GM23338 (cell line): ENCODE measurements at regions not wholly inside any gene's neighbourhood (a gene's known extent, or its start where the extent isn't known, plus 50 kb on each side); places are given as distances from the start of the nearest gene placed in this dataset.
A peak's percentile ranks its signal among the peaks of the same experiment; 100 is the strongest.

Experiments
- ATAC-seq: fragments of 200-7000 bp; cut with Tn5 transposase; 3 replicates; pipeline ENCODE4 v1.9.1; 2020
- DNase-seq: peaks from one replicate; pipeline ENCODE4 v3.0.0-alpha.2; 2015; ENCODE audit warnings: low spot score
- H2AFZ ChIP-seq: fragments of 200-600 bp; sonication (generic); 2 replicates; pipeline ENCODE4 v1.8.0; 2016; ENCODE audit warnings: antibody characterized with exemption, mild to moderate bottlenecking, moderate library complexity
- H3F3A ChIP-seq: fragments of 200-600 bp; sonication (generic); replicated peaks from 2 replicates; pipeline ENCODE4 v1.8.0; 2017; ENCODE audit warnings: antibody characterized with exemption, mixed run types, low read depth
- H3K27ac ChIP-seq: fragments of 200-600 bp; sonication (generic); 2 replicates; pipeline ENCODE4 v1.6.1; 2016; ENCODE audit warnings: low read depth
- H3K27me3 ChIP-seq: fragments of 200-600 bp; sonication (generic); 2 replicates; pipeline ENCODE4 v1.8.0; 2016; ENCODE audit warnings: mild to moderate bottlenecking, mixed run types, moderate library complexity; ENCODE audit not compliant: insufficient read depth
- H3K36me3 ChIP-seq: fragments of 200-600 bp; sonication (generic); 2 replicates; pipeline ENCODE4 v1.8.0; 2016; ENCODE audit warnings: mild to moderate bottlenecking; ENCODE audit not compliant: insufficient read depth
- H3K4me1 ChIP-seq: fragments of 200-600 bp; sonication (generic); 2 replicates; pipeline ENCODE4 v1.8.0; 2016; ENCODE audit warnings: mild to moderate bottlenecking, moderate library complexity; ENCODE audit not compliant: insufficient read depth
- H3K4me2 ChIP-seq: fragments of 200-600 bp; sonication (generic); 2 replicates; pipeline ENCODE4 v1.7.1; 2017; ENCODE audit warnings: mixed run types
- H3K4me3 ChIP-seq: fragments of 200-600 bp; sonication (generic); 2 replicates; pipeline ENCODE4 v1.6.1; 2016; ENCODE audit warnings: mixed run types
- H3K79me2 ChIP-seq: fragments of 200-600 bp; sonication (generic); replicated peaks from 2 replicates; pipeline ENCODE4 v1.8.0; 2017; ENCODE audit warnings: mild to moderate bottlenecking; ENCODE audit not compliant: insufficient read depth
- H3K9me2 ChIP-seq: fragments of 200-600 bp; sonication (generic); 2 replicates; pipeline ENCODE4 v1.8.0; 2017; ENCODE audit not compliant: insufficient read depth
- H4K20me1 ChIP-seq: fragments of 200-600 bp; sonication (generic); replicated peaks from 2 replicates; pipeline ENCODE4 v1.8.0; 2017; ENCODE audit warnings: mild to moderate bottlenecking; ENCODE audit not compliant: insufficient read depth
- H3K27ac Mint-ChIP-seq: 2 replicates; pipeline ENCODE4 v1.8.0; 2020; ENCODE audit warnings: inconsistent platforms, mild to moderate bottlenecking, moderate library complexity, mixed read lengths
- H3K27me3 Mint-ChIP-seq: 3 replicates; pipeline ENCODE4 v1.8.0; 2022; ENCODE audit warnings: low read depth, mild to moderate bottlenecking, moderate library complexity, mixed read lengths, inconsistent platforms; ENCODE audit not compliant: insufficient read depth, poor library complexity
- H3K36me3 Mint-ChIP-seq: 3 replicates; pipeline ENCODE4 v1.8.0; 2021; ENCODE audit warnings: low read depth, mild to moderate bottlenecking, inconsistent platforms, moderate library complexity, mixed read lengths
- H3K4me1 Mint-ChIP-seq: 3 replicates; pipeline ENCODE4 v1.8.0; 2020; ENCODE audit warnings: mild to moderate bottlenecking, inconsistent platforms, mixed read lengths
- H3K4me3 Mint-ChIP-seq: 3 replicates; pipeline ENCODE4 v1.8.0; 2021; ENCODE audit warnings: moderate library complexity, mild to moderate bottlenecking, inconsistent platforms, mixed read lengths
- H3K9me3 Mint-ChIP-seq: 3 replicates; pipeline ENCODE4 v1.8.0; 2020; ENCODE audit warnings: moderate library complexity, mild to moderate bottlenecking, inconsistent platforms, mixed read lengths
- ETS1 ChIP-seq: IDR thresholded peaks from 2 replicates; pipeline ENCODE4 v1.6.1; 2016; ENCODE audit warnings: antibody characterized with exemption
- JUNB ChIP-seq: IDR thresholded peaks from one replicate; pipeline ENCODE4 v1.6.1; 2016; ENCODE audit warnings: antibody characterized with exemption; ENCODE audit not compliant: unreplicated experiment
- NANOG ChIP-seq: IDR thresholded peaks from 2 replicates; pipeline ENCODE4 v1.6.1; 2016; ENCODE audit warnings: antibody characterized with exemption, borderline replicate concordance
- POLR2AphosphoS5 ChIP-seq: IDR thresholded peaks from 2 replicates; pipeline ENCODE4 v1.6.1; 2016; ENCODE audit warnings: antibody characterized with exemption, low read depth
- ZNF462 ChIP-seq: fragments of 250-450 bp; sonication (Bioruptor Pico); IDR thresholded peaks from 2 replicates; pipeline ENCODE4 v1.5.0; 2020; ENCODE audit warnings: mild to moderate bottlenecking, moderate library complexity
- TF ChIP-seq, protein P1 (sequence below), 2 experiments: fragments of 200-600 bp in 1 of 2; sonication (generic) in 1 of 2; conservative IDR thresholded peaks; 2 replicates each; pipeline versions ENCODE4 v1.5.1 to v1.6.1; 2016 to 2017; ENCODE audit warnings: antibody characterized with exemption in 2 of 2, low read depth in 2 of 2, mild to moderate bottlenecking in 2 of 2, moderate library complexity in 1 of 2
- TF ChIP-seq, protein P2 (sequence below): IDR thresholded peaks from one replicate; pipeline ENCODE4 v1.6.1; 2018; ENCODE audit warnings: antibody characterized with exemption; ENCODE audit not compliant: unreplicated experiment

DNA sequence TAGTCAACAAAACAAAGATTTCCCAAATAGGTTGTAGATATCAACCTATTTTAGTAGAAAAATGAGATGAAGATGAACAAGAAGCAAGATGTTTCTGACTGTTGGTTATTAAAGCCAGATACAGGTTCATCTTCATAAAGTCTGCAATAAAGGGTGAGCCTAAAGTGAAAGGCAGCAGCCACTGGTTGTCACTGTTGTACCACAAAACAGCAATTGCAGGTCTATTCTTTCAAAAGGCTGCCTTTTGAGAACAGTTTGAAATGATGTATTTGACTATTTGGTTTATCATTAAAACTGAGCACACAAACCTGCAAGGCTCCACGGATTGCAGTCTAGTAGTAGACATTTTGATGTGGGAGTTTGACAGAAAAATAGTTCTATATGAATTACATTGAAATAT lies 543.4 kb downstream of the GBE1 start:
- TF ChIP-seq, protein P1, sequence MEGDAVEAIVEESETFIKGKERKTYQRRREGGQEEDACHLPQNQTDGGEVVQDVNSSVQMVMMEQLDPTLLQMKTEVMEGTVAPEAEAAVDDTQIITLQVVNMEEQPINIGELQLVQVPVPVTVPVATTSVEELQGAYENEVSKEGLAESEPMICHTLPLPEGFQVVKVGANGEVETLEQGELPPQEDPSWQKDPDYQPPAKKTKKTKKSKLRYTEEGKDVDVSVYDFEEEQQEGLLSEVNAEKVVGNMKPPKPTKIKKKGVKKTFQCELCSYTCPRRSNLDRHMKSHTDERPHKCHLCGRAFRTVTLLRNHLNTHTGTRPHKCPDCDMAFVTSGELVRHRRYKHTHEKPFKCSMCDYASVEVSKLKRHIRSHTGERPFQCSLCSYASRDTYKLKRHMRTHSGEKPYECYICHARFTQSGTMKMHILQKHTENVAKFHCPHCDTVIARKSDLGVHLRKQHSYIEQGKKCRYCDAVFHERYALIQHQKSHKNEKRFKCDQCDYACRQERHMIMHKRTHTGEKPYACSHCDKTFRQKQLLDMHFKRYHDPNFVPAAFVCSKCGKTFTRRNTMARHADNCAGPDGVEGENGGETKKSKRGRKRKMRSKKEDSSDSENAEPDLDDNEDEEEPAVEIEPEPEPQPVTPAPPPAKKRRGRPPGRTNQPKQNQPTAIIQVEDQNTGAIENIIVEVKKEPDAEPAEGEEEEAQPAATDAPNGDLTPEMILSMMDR (conservative IDR thresholded peaks at IDR 0.05; ENCODE audit: low read depth in 2 of 2): peak; percentile 68 to 81
- TF ChIP-seq, protein P2, sequence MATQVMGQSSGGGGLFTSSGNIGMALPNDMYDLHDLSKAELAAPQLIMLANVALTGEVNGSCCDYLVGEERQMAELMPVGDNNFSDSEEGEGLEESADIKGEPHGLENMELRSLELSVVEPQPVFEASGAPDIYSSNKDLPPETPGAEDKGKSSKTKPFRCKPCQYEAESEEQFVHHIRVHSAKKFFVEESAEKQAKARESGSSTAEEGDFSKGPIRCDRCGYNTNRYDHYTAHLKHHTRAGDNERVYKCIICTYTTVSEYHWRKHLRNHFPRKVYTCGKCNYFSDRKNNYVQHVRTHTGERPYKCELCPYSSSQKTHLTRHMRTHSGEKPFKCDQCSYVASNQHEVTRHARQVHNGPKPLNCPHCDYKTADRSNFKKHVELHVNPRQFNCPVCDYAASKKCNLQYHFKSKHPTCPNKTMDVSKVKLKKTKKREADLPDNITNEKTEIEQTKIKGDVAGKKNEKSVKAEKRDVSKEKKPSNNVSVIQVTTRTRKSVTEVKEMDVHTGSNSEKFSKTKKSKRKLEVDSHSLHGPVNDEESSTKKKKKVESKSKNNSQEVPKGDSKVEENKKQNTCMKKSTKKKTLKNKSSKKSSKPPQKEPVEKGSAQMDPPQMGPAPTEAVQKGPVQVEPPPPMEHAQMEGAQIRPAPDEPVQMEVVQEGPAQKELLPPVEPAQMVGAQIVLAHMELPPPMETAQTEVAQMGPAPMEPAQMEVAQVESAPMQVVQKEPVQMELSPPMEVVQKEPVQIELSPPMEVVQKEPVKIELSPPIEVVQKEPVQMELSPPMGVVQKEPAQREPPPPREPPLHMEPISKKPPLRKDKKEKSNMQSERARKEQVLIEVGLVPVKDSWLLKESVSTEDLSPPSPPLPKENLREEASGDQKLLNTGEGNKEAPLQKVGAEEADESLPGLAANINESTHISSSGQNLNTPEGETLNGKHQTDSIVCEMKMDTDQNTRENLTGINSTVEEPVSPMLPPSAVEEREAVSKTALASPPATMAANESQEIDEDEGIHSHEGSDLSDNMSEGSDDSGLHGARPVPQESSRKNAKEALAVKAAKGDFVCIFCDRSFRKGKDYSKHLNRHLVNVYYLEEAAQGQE: no peak
- peak; percentile 46 for DNase-seq
- Mint-ChIP-seq H3K27me3 (no peaks in the 10 kb centered on the region), H3K9me3 (no peaks in the 10 kb centered on the region), H3K27ac (no peak overlapping the region), H3K4me1 (no peaks in the 10 kb centered on the region), H3K4me3 (no peak overlapping the region), H3K36me3 (no peaks in the 10 kb centered on the region)
- Histone ChIP-seq H3K4me2 (no peak overlapping the region), H3K4me1 (no peaks in the 10 kb centered on the region), H3K4me3 (no peak overlapping the region), H3K27me3 (no peaks in the 10 kb centered on the region), H3K79me2 (no peaks in the 10 kb centered on the region), H3F3A (no peaks in the 10 kb centered on the region), H3K9me2 (no peaks in the 10 kb centered on the region), H3K27ac (no peak overlapping the region), H3K36me3 (no peaks in the 10 kb centered on the region), H4K20me1 (no peaks in the 10 kb centered on the region), H2AFZ (no peak overlapping the region)
- peak; percentile 57; the same call in 2 of the 3 replicates for ATAC-seq

- Mint-ChIP-seq H3K4me1 (no peaks in the 10 kb centered on the region), H3K27ac (no peak overlapping the region), H3K9me3 (no peaks in the 10 kb centered on the region), H3K27me3 (no peaks in the 10 kb centered on the region), H3K4me3 (no peak overlapping the region), H3K36me3 (no peaks in the 10 kb centered on the region)
- Histone ChIP-seq H3F3A (no peaks in the 10 kb centered on the region), H3K36me3 (no peaks in the 10 kb centered on the region), H3K9me2 (no peaks in the 10 kb centered on the region), H2AFZ (no peak overlapping the region), H3K27me3 (no peaks in the 10 kb centered on the region), H4K20me1 (no peaks in the 10 kb centered on the region), H3K79me2 (no peaks in the 10 kb centered on the region), H3K4me2 (no peak overlapping the region), H3K4me1 (no peaks in the 10 kb centered on the region), H3K27ac (no peak overlapping the region), H3K4me3 (no peak overlapping the region)
- no peak for DNase-seq
- no peak for ATAC-seq
- TF ChIP-seq JUNB (no peak), ZNF462 (no peak), POLR2AphosphoS5 (no peak), NANOG (no peak), ETS1 (no peak)
- TF ChIP-seq, protein P1 (conservative IDR thresholded peaks at IDR 0.05; ENCODE audit: low read depth in 2 of 2): no peak
These were observed 544.3 kb downstream of the GBE1 start for GRCh38 chr3:81217101-81217500.
